ENCODE measurements at regions not wholly inside any gene's neighbourhood (a gene's known extent, or its start where the extent isn't known, plus 50 kb on each side); places are given as distances from the start of the nearest gene placed in this dataset.

DNA sequence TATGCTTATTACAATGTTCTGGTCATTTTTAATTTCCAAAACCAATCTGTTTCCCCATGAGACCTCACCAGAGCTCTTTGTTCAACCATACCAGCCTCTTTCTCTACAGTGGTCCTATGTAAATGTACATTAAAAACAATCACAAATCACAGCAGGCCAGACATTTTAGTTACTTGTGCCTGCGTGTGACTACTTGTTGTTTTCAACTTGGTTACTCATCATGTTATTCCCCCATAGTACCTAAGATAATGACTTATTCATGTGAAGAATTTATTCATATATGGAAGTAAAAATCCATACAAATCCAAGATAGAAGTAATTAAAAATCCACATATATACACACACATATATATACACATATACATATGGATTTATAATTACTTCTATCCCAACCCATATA lies 379.6 kb downstream of the SLITRK6 start:
- no peak for DNase-seq
- TF ChIP-seq POLR2A (IDR thresholded peaks at IDR 0.05; ENCODE audit: low read length) (no peak), GATA1 (IDR thresholded peaks at IDR 0.05; ENCODE audit: low read depth, low read length) (no peak)

DNA sequence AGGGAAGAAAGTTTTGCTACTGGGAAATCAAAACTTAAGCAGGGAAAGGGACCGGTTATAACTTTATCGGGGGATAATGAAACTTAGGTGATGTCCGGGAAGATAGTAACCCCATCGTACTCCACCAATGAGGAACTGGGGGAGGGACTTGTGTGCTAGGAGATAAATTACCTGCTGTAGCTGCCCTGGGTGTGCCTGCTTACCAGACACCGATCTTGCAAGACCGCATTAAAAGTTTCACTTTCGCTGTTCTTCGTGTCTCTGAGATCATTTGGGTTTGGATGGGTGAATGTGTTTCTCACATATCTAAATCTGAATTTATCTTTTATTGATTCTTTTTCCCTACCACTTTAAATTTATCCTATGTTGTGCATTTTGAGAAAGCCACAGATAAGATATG lies 381.4 kb downstream of the SLITRK6 start:
- TF ChIP-seq GATA1 (IDR thresholded peaks at IDR 0.05; ENCODE audit: low read depth, low read length) (no peak), POLR2A (IDR thresholded peaks at IDR 0.05; ENCODE audit: low read length) (no peak)
- DNase-seq: no peak

DNA sequence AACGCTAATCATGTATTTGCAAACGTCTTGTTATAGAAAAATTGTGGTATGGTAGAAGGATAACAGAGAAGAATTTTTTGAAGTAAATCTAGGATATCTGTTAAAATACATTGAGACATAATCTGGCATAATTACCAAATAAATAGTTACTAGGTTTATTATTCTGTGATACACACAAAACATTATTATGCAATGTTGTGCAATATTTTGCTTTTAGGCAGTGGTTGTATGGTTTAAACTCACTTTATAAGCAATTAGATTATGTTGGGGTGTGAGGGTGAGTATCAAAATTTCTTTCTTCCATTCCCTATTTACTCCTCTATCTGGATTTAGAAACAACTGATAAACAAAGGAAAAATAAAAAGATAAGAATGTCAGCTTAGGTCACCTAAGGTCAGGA lies 385.6 kb downstream of the SLITRK6 start:
- no peak for DNase-seq
- TF ChIP-seq POLR2A (IDR thresholded peaks at IDR 0.05; ENCODE audit: low read length) (no peak), GATA1 (IDR thresholded peaks at IDR 0.05; ENCODE audit: low read depth, low read length) (no peak)

DNA sequence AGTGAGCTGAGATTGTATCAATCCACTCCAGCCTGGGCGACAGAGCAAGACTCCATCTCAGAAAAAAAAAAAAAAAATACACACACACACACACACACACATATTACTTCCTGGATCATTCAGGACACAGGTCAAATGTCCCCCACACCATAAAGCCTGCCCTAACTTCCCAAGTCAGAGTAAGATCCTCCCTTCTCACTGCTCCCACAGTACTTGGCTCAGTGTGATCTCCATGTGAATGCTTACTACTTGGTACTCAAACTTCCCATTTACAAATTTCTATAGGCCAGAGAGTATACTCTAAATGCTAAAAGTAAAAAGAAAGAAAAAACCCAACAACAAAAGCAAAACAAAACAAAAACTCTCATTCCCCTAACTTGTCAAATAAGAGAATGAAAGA lies 386.8 kb downstream of the SLITRK6 start:
- TF ChIP-seq GATA1 (IDR thresholded peaks at IDR 0.05; ENCODE audit: low read depth, low read length): no peak
- no peak for TF ChIP-seq POLR2A (IDR thresholded peaks at IDR 0.05; ENCODE audit: low read length)
- DNase-seq: no peak

DNA sequence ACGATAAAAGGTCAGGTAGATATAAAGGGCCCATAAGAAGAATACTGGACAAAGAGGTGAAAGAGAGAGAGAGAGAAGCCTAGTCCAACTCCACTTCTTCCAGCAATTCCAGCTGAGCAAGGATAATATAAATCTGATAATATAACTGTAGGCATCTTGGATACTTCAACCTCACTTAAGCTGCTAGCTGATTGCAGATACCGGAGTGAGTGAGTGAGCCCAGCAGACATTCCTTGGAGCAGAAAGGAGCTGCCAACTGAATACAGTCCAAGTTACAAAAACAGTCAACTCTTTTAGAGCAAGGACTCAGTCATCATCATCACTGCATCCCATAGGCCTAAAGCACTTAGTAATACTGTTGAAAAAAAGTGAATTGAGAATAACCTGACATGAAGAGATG lies 387.6 kb downstream of the SLITRK6 start:
- no peak for DNase-seq
- no peak for TF ChIP-seq GATA1 (IDR thresholded peaks at IDR 0.05; ENCODE audit: low read depth, low read length)
- no peak for TF ChIP-seq POLR2A (IDR thresholded peaks at IDR 0.05; ENCODE audit: low read length)

DNA sequence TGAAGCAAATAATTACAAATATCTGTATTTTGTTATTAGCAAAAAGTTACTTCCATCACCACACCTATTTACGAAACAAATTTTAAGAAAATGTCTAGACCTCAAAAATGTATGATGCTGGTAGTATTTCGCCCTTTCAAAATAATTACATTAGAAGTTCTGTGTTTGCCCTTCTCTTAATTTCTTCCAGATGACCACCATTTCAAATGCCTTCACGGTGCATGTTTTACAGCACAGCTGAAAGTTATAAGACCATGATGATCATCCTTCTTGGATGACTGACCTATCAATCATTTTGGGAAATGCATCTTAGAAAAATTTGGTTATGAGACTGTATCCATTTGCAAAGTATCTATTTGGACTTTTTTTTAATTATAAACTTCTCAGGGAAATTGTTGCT lies 390.8 kb downstream of the SLITRK6 start:
- no peak for TF ChIP-seq POLR2A (IDR thresholded peaks at IDR 0.05; ENCODE audit: low read length)
- TF ChIP-seq GATA1 (IDR thresholded peaks at IDR 0.05; ENCODE audit: low read depth, low read length): no peak
- no peak for DNase-seq

DNA sequence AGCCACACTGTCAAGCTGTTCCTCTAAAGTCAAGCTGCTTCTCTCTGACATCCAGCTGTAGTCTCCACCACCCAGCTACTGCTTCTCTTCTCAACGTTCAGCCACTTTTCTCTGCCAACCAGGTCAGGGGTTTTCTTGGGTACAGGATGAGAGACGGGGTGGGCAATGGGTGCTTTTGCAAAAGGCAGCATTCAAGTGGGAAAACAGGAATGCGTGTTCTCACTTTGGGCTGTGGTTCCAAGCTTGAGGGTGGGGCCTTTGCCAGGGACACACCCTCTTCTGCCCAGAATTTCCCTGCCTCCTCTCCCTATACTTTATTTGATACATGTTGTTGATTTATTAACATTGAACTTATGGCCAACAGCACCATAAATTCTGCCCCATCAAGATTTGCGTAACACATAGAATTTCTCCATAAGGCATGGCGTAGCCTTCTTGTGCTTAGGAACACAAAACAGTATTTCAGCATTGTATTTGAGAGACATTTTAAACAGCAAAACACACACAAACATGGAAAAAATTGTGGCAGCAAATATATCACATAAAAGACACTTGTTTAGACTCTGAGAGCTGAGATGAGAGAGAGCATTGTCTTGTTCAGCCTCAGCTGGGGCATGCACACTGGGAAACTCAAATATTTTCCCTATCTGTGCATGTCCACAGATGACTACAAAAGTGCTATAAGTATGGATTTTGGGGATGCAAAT lies 392.8 kb downstream of the SLITRK6 start:
- DNase-seq: no peak
- no peak for TF ChIP-seq POLR2A (IDR thresholded peaks at IDR 0.05; ENCODE audit: low read length)
- no peak for TF ChIP-seq GATA1 (IDR thresholded peaks at IDR 0.05; ENCODE audit: low read depth, low read length)

DNA sequence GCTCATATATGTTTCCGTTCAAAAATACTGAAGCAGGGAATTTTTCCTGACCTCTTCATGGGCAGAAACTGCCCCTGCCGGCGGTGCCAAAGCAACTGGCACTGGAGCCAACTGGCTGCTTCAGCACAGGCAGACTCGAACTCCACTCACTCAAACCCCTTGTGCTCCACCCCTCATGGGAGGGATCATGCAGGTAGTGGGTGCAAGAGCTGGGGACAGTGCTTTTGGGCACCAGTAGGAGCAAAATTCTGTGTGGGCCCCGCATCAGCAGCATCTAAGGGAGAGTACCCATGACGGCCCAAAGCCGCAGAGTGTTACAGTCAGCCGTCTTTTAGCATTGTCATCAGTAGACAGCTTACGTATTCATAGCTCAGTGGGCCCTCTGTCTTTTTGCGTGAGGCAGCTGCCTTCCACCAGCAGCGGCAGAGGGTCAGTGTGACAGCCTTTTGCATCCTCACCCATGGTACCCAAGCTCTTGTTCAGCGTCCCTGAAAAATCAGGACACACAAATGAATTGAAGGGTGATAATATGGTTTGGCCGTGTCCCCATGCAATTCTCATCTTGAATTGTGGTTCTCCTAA lies 393.8 kb downstream of the SLITRK6 start:
- TF ChIP-seq POLR2A (IDR thresholded peaks at IDR 0.05; ENCODE audit: low read length): no peak
- no peak for DNase-seq

DNA sequence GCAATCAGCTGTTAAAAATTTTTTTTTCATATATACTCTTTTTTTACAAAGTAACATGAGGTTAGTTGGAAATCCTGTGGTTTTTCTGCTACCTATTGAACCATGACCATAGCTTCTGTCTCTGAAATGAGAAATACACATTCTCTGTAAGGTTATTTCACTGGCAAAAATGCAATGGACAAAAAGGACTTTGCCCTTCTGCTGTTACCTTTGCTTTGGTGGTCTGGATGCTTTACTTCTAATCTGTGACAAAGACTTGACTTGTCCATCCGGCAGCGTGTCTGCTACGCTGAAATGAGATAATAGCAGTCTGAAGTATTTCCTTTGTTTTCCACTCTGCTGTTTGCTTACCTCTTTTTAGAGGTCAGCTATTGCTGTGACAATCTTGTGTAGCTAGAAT lies 412.8 kb downstream of the SLITRK6 start:
- TF ChIP-seq POLR2A (IDR thresholded peaks at IDR 0.05; ENCODE audit: low read length): no peak
- no peak for TF ChIP-seq GATA1 (IDR thresholded peaks at IDR 0.05; ENCODE audit: low read depth, low read length)
- no peak for DNase-seq

DNA sequence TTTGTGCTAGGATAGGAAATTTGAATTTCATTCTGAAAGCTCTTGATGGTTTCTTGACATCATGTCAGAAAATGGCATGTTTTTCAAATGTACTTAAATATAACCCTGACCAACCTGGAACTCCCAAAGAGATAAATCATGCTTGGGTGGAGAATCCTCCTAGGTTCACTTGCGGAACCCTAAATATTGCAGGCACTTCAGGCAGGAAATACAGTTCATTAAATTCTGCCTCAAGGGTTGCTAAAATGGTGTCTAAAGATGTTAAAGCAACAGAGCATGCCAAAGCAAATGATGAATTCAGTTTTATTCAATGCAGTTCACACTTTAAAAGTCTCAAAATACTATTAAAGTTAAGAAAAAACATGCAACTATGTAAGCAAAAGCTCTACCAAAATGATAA lies 415.9 kb downstream of the SLITRK6 start:
- no peak for DNase-seq
- no peak for TF ChIP-seq GATA1 (IDR thresholded peaks at IDR 0.05; ENCODE audit: low read depth, low read length)
- no peak for TF ChIP-seq POLR2A (IDR thresholded peaks at IDR 0.05; ENCODE audit: low read length)

DNA sequence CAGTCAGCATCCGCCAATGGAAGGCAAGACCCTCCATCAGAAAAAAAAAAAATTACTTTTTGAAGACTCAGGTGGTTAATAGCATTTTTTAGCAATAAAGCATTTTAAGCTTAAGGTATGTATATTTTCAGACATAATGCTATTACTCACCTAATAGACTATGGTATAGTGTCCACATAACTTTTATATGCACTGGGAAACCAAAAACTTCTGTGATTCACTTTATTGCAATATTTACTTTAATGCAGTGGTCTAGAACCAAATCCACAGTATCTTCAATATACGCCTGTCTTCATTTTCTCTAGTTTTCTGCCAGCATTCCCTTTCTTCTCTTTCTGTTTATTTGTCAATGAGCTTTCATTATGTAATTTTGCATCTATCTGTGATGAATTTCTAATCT lies 418.1 kb downstream of the SLITRK6 start:
- no peak for DNase-seq
- no peak for TF ChIP-seq GATA1 (IDR thresholded peaks at IDR 0.05; ENCODE audit: low read depth, low read length)
- no peak for TF ChIP-seq POLR2A (IDR thresholded peaks at IDR 0.05; ENCODE audit: low read length)

DNA sequence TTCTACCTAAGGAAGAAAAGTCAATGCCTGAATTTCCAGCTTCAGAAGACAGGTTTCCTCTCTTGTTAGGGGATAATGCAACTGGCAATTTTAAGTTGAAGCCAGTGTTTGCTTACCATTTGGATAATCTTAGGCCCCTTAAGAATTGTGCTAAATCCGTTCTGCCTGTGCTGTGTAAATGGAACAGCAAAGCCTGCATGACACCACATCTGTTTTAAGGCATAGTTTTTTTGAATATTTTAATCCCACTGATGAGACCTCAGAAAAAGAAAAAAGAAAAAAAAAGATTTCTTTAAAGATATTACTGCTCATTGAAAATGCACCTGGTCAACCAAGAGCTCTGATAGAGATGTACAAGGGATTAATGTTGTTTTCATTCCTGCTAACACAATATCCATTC lies 419.2 kb downstream of the SLITRK6 start:
- TF ChIP-seq POLR2A (IDR thresholded peaks at IDR 0.05; ENCODE audit: low read length): no peak
- TF ChIP-seq GATA1 (IDR thresholded peaks at IDR 0.05; ENCODE audit: low read depth, low read length): no peak
- no peak for DNase-seq

DNA sequence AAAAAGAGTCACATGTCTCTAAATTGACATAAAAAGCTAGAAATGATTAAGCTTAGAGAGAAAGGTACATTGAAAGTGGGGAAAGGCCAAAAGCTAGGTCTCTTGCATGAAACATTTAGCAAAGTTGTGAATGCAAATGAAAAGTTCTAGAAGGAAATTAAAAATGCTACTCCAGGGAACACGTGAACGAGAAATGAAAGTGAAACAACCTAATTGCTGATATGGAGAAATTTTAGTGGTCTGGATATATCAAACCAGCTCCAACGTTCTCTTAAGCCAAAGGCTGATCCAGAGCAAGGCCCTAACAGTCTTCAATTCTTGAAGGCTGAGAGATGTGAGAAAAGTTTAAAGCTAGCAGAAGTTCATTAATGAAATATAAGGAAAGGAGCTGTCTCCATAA lies 419.8 kb downstream of the SLITRK6 start:
- no peak for DNase-seq
- TF ChIP-seq GATA1 (IDR thresholded peaks at IDR 0.05; ENCODE audit: low read depth, low read length): no peak
- TF ChIP-seq POLR2A (IDR thresholded peaks at IDR 0.05; ENCODE audit: low read length): no peak

DNA sequence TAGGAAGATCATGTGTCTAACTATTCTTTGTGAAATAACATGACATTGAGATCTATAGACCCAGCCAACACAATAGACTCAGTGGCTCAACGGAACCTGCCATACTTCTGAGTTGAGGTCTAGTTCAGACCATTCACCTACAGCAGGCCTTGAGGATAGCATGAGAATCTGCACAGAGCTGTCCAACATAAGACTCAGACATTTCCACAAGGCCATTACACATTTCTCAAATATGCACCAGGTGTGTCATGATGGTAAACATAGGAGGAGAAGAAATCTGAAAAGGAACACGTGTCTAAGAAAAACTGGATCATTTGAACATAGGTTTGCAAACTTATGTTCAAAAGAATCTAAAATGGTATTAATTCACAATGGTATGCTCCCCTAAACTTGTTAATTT lies 421.4 kb downstream of the SLITRK6 start:
- DNase-seq: no peak
- TF ChIP-seq GATA1 (IDR thresholded peaks at IDR 0.05; ENCODE audit: low read depth, low read length): no peak
- no peak for TF ChIP-seq POLR2A (IDR thresholded peaks at IDR 0.05; ENCODE audit: low read length)

DNA sequence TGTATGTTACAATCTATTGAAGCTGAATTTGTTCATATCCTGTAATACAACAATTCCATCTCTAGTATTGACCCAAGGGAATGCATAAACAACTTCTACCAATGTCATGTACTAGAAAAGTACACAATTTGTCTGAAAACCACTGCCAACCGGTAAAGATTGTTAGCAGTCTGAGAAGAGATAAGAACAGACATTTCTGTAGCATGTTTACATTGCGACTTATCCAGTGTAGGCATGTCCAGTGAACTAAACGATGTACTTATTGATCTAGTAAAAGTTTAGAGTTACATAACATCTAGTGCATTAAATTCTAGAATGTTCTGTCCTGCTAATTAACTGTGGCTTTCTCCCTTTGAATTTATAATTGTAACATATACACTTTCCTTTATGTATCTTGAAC lies 425.9 kb downstream of the SLITRK6 start:
- no peak for DNase-seq
- TF ChIP-seq GATA1 (IDR thresholded peaks at IDR 0.05; ENCODE audit: low read depth, low read length): no peak
- no peak for TF ChIP-seq POLR2A (IDR thresholded peaks at IDR 0.05; ENCODE audit: low read length)

Data from erythroblast (primary cell).